PC-3 (cell line): ENCODE measurements at regions not wholly inside any gene's neighbourhood (a gene's known extent, or its start where the extent isn't known, plus 50 kb on each side); places are given as distances from the start of the nearest gene placed in this dataset.

Source experiments
- ATAC-seq: fragments of 200-7000 bp; cut with Tn5 transposase; 2 replicates; pipeline ENCODE4 v1.9.1; 2020; ENCODE audit warnings: mild to moderate bottlenecking, moderate library complexity
- BruUV-seq: library from RNA; stranded (reverse); fragments of 400-500 nt; replicated peaks from 2 replicates; lab custom pipeline; 2021; lab: Mats Ljungman, UMichigan
- CTCF ChIA-PET: fragments of 300-600 bp; sonication (Branson Sonifier 250); formaldehyde crosslinking; loops from one replicate; lab custom pipeline; 2022; ENCODE audit warnings: antibody characterized with exemption; lab: Charles Lee
- POLR2A ChIA-PET: fragments of 300-600 bp; sonication (Branson Sonifier 250); formaldehyde crosslinking; loops from one replicate; lab custom pipeline; 2022; ENCODE audit warnings: antibody characterized with exemption; ENCODE audit not compliant: unreplicated experiment; lab: Charles Lee
- DNase-seq: peaks from one replicate; pipeline ENCODE4 v3.0.0-alpha.2; 2015
- H2AFZ ChIP-seq: fragments of 300-600 bp; sonication (generic); 2 replicates; pipeline ENCODE4 v1.6.0; 2016; ENCODE audit warnings: antibody characterized with exemption, low read length
- H3F3A ChIP-seq: fragments of 300-600 bp; sonication (generic); one replicate; pipeline ENCODE4 v1.6.0; 2017; ENCODE audit warnings: antibody characterized with exemption, low read length, control low read depth, mild to moderate bottlenecking; ENCODE audit not compliant: unreplicated experiment
- H3K27ac ChIP-seq: fragments of 300-600 bp; sonication (generic); 2 replicates; pipeline ENCODE4 v1.5.1; 2016; ENCODE audit warnings: mild to moderate bottlenecking, low read length
- H3K27me3 ChIP-seq: fragments of 300-600 bp; sonication (generic); 2 replicates; pipeline ENCODE4 v1.6.1; 2016; ENCODE audit warnings: low read length, mixed read lengths
- H3K36me3 ChIP-seq: fragments of 300-600 bp; sonication (generic); 2 replicates; pipeline ENCODE4 v1.6.1; 2016; ENCODE audit warnings: low read depth, mixed run types, low read length, mixed read lengths
- H3K4me1 ChIP-seq: fragments of 300-600 bp; sonication (generic); 2 replicates; pipeline ENCODE4 v1.5.1; 2016; ENCODE audit warnings: low read length; ENCODE audit not compliant: insufficient read depth
- H3K4me2 ChIP-seq: fragments of 300-600 bp; sonication (generic); 2 replicates; pipeline ENCODE4 v1.6.0; 2016; ENCODE audit warnings: low read length
- H3K4me3 ChIP-seq: fragments of 300-600 bp; sonication (generic); 2 replicates; pipeline ENCODE4 v1.5.1; 2016; ENCODE audit warnings: mild to moderate bottlenecking, low read length, mixed read lengths
- H3K79me2 ChIP-seq: fragments of 300-600 bp; sonication (generic); 2 replicates; pipeline ENCODE4 v1.6.1; 2017; ENCODE audit warnings: low read length, mixed read lengths
- H3K9ac ChIP-seq: fragments of 300-600 bp; sonication (generic); 2 replicates; pipeline ENCODE4 v1.6.0; 2016; ENCODE audit warnings: mild to moderate bottlenecking, low read length
- H3K9me2 ChIP-seq: fragments of 300-600 bp; sonication (generic); replicated peaks from 2 replicates; pipeline ENCODE4 v1.6.1; 2016; ENCODE audit warnings: mixed run types, low read length, mixed read lengths
- H3K9me3 ChIP-seq: fragments of 300-600 bp; sonication (generic); 2 replicates; pipeline ENCODE4 v1.6.1; 2016; ENCODE audit warnings: low read length, mixed read lengths
- H4K20me1 ChIP-seq: fragments of 300-600 bp; sonication (generic); 2 replicates; pipeline ENCODE4 v1.6.1; 2016; ENCODE audit warnings: low read length, mixed read lengths
- EZH2 ChIP-seq: fragments of 300-600 bp; sonication (generic); IDR thresholded peaks from one replicate; pipeline ENCODE4 v1.6.1; 2017; ENCODE audit warnings: antibody characterized with exemption, mild to moderate bottlenecking, low read length; ENCODE audit not compliant: unreplicated experiment
- EZH2phosphoT487 ChIP-seq: fragments of 300-600 bp; sonication (generic); IDR thresholded peaks from 2 replicates; pipeline ENCODE4 v1.6.1; 2018; ENCODE audit warnings: mild to moderate bottlenecking, antibody characterized with exemption, low read length, borderline replicate concordance
- intact Hi-C: fragments of 100-400 bp; cut with micrococcal nuclease; formaldehyde crosslinking; loops from 2 replicates; pipeline ENCODE4 v1.9.0; 2023
- TF ChIP-seq, protein P1 (sequence below): fragments of 300-600 bp; sonication (generic); conservative IDR thresholded peaks from 2 replicates; pipeline ENCODE4 v1.5.1; 2017; ENCODE audit warnings: antibody characterized with exemption, low read depth, mild to moderate bottlenecking, low read length

GRCh38 chr14:94840467-94840866, 70.6 kb upstream of the GSC start:
- Histone ChIP-seq H3K4me3 (no peak overlapping the region), H3K4me1 (no peaks in the 10 kb centered on the region), H3K9ac (no peak overlapping the region), H3K27ac (no peak overlapping the region), H3K9me3 (no peaks in the 10 kb centered on the region), H3K79me2 (no peaks in the 10 kb centered on the region), H3F3A (no peaks in the 10 kb centered on the region), H4K20me1 (no peaks in the 10 kb centered on the region), H2AFZ (no peak overlapping the region), H3K36me3 (no peaks in the 10 kb centered on the region), H3K27me3 (peaks cover 29% of the 10 kb centered on the region), H3K9me2 (no peaks in the 10 kb centered on the region), H3K4me2 (no peak overlapping the region)
- POLR2A ChIA-PET = no interaction called here
- DNase-seq (no peak), ATAC-seq (no peak)
- TF ChIP-seq, protein P1, sequence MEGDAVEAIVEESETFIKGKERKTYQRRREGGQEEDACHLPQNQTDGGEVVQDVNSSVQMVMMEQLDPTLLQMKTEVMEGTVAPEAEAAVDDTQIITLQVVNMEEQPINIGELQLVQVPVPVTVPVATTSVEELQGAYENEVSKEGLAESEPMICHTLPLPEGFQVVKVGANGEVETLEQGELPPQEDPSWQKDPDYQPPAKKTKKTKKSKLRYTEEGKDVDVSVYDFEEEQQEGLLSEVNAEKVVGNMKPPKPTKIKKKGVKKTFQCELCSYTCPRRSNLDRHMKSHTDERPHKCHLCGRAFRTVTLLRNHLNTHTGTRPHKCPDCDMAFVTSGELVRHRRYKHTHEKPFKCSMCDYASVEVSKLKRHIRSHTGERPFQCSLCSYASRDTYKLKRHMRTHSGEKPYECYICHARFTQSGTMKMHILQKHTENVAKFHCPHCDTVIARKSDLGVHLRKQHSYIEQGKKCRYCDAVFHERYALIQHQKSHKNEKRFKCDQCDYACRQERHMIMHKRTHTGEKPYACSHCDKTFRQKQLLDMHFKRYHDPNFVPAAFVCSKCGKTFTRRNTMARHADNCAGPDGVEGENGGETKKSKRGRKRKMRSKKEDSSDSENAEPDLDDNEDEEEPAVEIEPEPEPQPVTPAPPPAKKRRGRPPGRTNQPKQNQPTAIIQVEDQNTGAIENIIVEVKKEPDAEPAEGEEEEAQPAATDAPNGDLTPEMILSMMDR = no peak
- no peak for TF ChIP-seq EZH2
- no peak for TF ChIP-seq EZH2phosphoT487
- BruUV-seq = no TSS peak
- CTCF ChIA-PET = no interaction called here
- intact Hi-C loops = no loop called here

GRCh38 chr14:94839348-94839747, 69.4 kb upstream of the GSC start:
- CTCF ChIA-PET = no interaction called here

GRCh38 chr14:94836849-94837248, 66.9 kb upstream of the GSC start:
- Histone ChIP-seq H3K36me3 (no peaks in the 10 kb centered on the region), H3K27me3 (peaks cover 11% of the 10 kb centered on the region), H3K27ac (no peak overlapping the region), H3K9me2 (no peaks in the 10 kb centered on the region), H2AFZ (no peak overlapping the region), H3K79me2 (no peaks in the 10 kb centered on the region), H3K4me1 (no peaks in the 10 kb centered on the region), H3F3A (no peaks in the 10 kb centered on the region), H3K4me3 (no peak overlapping the region), H4K20me1 (no peaks in the 10 kb centered on the region), H3K9ac (no peak overlapping the region), H3K4me2 (no peak overlapping the region), H3K9me3 (no peaks in the 10 kb centered on the region)
- CTCF ChIA-PET = no interaction called here
- no peak for DNase-seq
- BruUV-seq = no TSS peak
- intact Hi-C loops = no loop called here
- POLR2A ChIA-PET = no interaction called here
- no peak for ATAC-seq
- TF ChIP-seq EZH2phosphoT487 = no peak
- no peak for TF ChIP-seq EZH2
- TF ChIP-seq, protein P1 = no peak

More at GRCh38 chr14:94839348-94839747, 69.4 kb upstream of the GSC start:
- ATAC-seq (no peak), DNase-seq (no peak)
- H3K4me2 ChIP-seq = no peak overlapping the region
- no peak overlapping the region for H3K27ac ChIP-seq
- H3K27me3 ChIP-seq = peaks cover 18% of the 10 kb centered on the region
- H3K79me2 ChIP-seq = no peaks in the 10 kb centered on the region
- H3F3A ChIP-seq = no peaks in the 10 kb centered on the region
- POLR2A ChIA-PET = no interaction called here
- H3K4me3 ChIP-seq = no peak overlapping the region
- intact Hi-C loops = no loop called here
- no TSS peak for BruUV-seq
- no peaks in the 10 kb centered on the region for H3K36me3 ChIP-seq
- H2AFZ ChIP-seq = no peak overlapping the region
- no peaks in the 10 kb centered on the region for H3K9me2 ChIP-seq
- no peaks in the 10 kb centered on the region for H3K9me3 ChIP-seq
- TF ChIP-seq EZH2phosphoT487 (no peak), EZH2 (no peak)
- TF ChIP-seq, protein P1 = no peak
- H4K20me1 ChIP-seq = no peaks in the 10 kb centered on the region
- no peaks in the 10 kb centered on the region for H3K4me1 ChIP-seq
- H3K9ac ChIP-seq = no peak overlapping the region
